Gastroesophageal sphincter (tissue), 4 donors: ENCODE measurements at regions not wholly inside any gene's neighbourhood (a gene's known extent, or its start where the extent isn't known, plus 50 kb on each side); places are given as distances from the start of the nearest gene placed in this dataset.

Source experiments
- ATAC-seq: fragments of 150-250 bp; one replicate; pipeline ENCODE4 v1.9.1; 2016; ENCODE audit warnings: mild to moderate bottlenecking, moderate library complexity
- H3K27ac ChIP-seq, 4 donors: fragments of 200-600 bp; sonication (generic) in 3 of 4; 1 replicate in 3 of 4; 2 replicates in 1 of 4; pipeline ENCODE4 v1.5.1; 2016 to 2019
- H3K27me3 ChIP-seq: fragments of 200-600 bp; sonication (generic); one replicate; pipeline ENCODE4 v1.5.1; 2019
- H3K36me3 ChIP-seq, 2 donors: fragments of 200-600 bp; sonication (generic); one replicate each; pipeline ENCODE4 v1.5.1; 2019; ENCODE audit warnings: control low read depth in 1 of 2
- H3K4me1 ChIP-seq, 3 donors: fragments of 200-600 bp; sonication (generic); 1 replicate in 2 of 3; 2 replicates in 1 of 3; pipeline ENCODE4 v1.5.1; 2016 to 2019; ENCODE audit warnings: control low read depth in 2 of 3
- H3K4me3 ChIP-seq, 2 donors: fragments of 200-600 bp; sonication (generic); one replicate each; pipeline ENCODE4 v1.5.1; 2019; ENCODE audit warnings: mild to moderate bottlenecking in 1 of 2, moderate library complexity in 1 of 2
- H3K9me3 ChIP-seq, 3 donors: fragments of 200-600 bp; sonication (generic); one replicate each; pipeline ENCODE4 v1.5.1; 2017 to 2019; ENCODE audit warnings: control low read depth in 2 of 3
- EP300 ChIP-seq: sonication (generic); formaldehyde crosslinking; IDR thresholded peaks from one replicate; pipeline ENCODE4 v1.6.1; 2017; ENCODE audit warnings: antibody characterized with exemption, mild to moderate bottlenecking
- POLR2A ChIP-seq, 2 donors: fragments of 450-650 bp; IDR thresholded peaks; one replicate each; pipeline ENCODE4 v1.6.1; 2017; ENCODE audit warnings: antibody characterized with exemption in 2 of 2, mild to moderate bottlenecking in 2 of 2, moderate library complexity in 1 of 2
- POLR2AphosphoS5 ChIP-seq: sonication (generic); formaldehyde crosslinking; IDR thresholded peaks from one replicate; pipeline ENCODE4 v1.6.1; 2017; ENCODE audit warnings: antibody characterized with exemption
- WGBS, 2 donors: methylation state at CpG; one replicate each; pipeline ENCODE4 v1.1.5; 2018; ENCODE audit warnings: low coverage in 1 of 2; 5-methylcytosine and 5-hydroxymethylcytosine counted together
- TF ChIP-seq, protein P1 (sequence below), 4 experiments: fragments of 200-600 bp in 2 of 4; fragments of 450-650 bp in 2 of 4; sonication (generic) in 1 of 4; IDR thresholded peaks; one replicate each; pipeline ENCODE4 v1.5.1; 2017 to 2019; ENCODE audit warnings: antibody characterized with exemption in 4 of 4, mild to moderate bottlenecking in 2 of 4, moderate library complexity in 2 of 4

DNA sequence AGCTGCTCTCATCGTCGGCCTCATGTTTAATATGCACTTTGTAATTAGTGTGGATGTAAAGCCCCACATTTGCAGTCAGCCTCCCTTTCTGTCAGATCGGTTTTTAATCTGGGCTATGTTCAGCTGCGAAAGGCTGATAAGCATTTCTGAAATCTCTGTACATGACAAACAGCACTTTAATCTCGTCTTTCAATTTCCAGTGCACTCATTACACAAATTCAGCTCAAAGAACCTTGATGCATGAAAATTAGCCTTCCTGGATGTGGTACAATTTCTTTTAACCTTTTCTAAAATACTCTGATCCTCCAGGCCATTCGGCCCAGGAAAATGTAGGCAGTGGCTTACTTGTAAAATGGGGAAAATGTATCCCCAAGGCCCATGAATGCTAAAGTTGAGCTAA is 265.1 kb downstream of the RND3 start:
- Histone ChIP-seq H3K36me3 (no peaks in the 10 kb centered on the region), H3K9me3 (no peaks in the 10 kb centered on the region), H3K27me3 (no peaks in the 10 kb centered on the region), H3K27ac (no peak overlapping the region), H3K4me1 (no peaks in the 10 kb centered on the region), H3K4me3 (no peak overlapping the region)
- no peak for ATAC-seq
- 88 to 89% methylated on average over 6 of the region's 6 CpGs for WGBS, 2 donors
- no peak for TF ChIP-seq POLR2AphosphoS5
- TF ChIP-seq, protein P1, sequence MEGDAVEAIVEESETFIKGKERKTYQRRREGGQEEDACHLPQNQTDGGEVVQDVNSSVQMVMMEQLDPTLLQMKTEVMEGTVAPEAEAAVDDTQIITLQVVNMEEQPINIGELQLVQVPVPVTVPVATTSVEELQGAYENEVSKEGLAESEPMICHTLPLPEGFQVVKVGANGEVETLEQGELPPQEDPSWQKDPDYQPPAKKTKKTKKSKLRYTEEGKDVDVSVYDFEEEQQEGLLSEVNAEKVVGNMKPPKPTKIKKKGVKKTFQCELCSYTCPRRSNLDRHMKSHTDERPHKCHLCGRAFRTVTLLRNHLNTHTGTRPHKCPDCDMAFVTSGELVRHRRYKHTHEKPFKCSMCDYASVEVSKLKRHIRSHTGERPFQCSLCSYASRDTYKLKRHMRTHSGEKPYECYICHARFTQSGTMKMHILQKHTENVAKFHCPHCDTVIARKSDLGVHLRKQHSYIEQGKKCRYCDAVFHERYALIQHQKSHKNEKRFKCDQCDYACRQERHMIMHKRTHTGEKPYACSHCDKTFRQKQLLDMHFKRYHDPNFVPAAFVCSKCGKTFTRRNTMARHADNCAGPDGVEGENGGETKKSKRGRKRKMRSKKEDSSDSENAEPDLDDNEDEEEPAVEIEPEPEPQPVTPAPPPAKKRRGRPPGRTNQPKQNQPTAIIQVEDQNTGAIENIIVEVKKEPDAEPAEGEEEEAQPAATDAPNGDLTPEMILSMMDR (IDR thresholded peaks at IDR 0.05) = no peak
- TF ChIP-seq POLR2A (IDR thresholded peaks at IDR 0.05) = no peak
- TF ChIP-seq EP300 = no peak

GRCh38 chr2:150219861-150220260 is 267.6 kb downstream of the RND3 start:
- no peak overlapping the region for H3K27ac ChIP-seq
- ATAC-seq = no peak
- TF ChIP-seq, protein P1 (IDR thresholded peaks at IDR 0.05) = no peak
- TF ChIP-seq POLR2A (IDR thresholded peaks at IDR 0.05) (no peak), EP300 (no peak), POLR2AphosphoS5 (no peak)
- no peak overlapping the region for H3K4me3 ChIP-seq
- no peaks in the 10 kb centered on the region for H3K27me3 ChIP-seq
- 81% methylated on average over 2 of the region's 2 CpGs; no CpG with 5 or more reads in 1 of the 2 donors for WGBS, 2 donors
- H3K9me3 ChIP-seq = no peaks in the 10 kb centered on the region
- H3K36me3 ChIP-seq = no peaks in the 10 kb centered on the region
- no peaks in the 10 kb centered on the region for H3K4me1 ChIP-seq

DNA sequence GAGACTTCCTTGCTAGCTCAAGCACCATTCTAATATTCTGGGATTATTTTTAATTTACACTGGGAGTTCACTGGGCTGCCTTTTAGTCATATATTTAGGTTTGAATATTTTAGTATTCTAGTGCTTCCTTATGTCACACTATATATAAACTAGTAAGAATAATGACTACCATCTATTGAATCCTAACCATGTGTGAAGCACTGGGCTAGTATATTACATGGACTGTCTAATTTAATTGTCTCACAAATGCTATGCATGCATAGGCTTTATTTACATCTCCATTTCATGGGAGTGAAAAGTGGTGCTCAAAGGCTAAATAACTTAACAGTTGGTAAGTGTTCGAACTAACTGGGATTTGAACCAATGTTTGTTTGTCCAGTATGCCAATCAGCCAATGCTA is 272.4 kb downstream of the RND3 start:
- Histone ChIP-seq H3K36me3 (no peaks in the 10 kb centered on the region), H3K27me3 (no peaks in the 10 kb centered on the region), H3K27ac (no peak overlapping the region), H3K4me3 (no peak overlapping the region), H3K9me3 (no peaks in the 10 kb centered on the region), H3K4me1 (peaks cover 0 to 26% (median 0%) of the 10 kb centered on the region in 3 donors)
- ATAC-seq = no peak
- TF ChIP-seq, protein P1 (IDR thresholded peaks at IDR 0.05) = no peak
- no peak for TF ChIP-seq POLR2AphosphoS5
- WGBS, 2 donors = 96 to 100% methylated on average over 1 of the region's 1 CpG

DNA sequence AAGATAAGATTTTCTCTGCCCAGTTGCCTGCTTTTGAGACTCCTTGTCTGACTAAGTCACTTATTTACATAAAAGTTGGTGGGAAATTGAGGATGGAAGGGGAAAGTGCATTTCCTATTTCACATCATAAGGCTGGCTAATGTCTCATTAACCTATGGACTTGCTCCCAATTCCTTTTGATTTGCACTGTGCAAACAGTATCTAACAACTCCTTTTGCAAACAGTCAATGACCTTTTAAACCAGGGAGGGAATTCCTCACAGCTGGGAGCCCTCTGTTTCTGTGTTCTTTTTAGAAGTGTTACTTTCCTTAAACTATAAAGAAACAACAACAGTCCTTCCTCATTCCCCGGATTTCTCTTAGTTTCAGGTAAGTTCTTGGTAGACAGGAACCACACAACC is 272.8 kb downstream of the RND3 start:
- no peaks in the 10 kb centered on the region for H3K27me3 ChIP-seq
- no peaks in the 10 kb centered on the region for H3K9me3 ChIP-seq
- no peak for ATAC-seq
- WGBS, 2 donors = 67% methylated on average over 1 of the region's 1 CpG; no CpG with 5 or more reads in 1 of the 2 donors
- H3K4me3 ChIP-seq = no peak overlapping the region
- H3K27ac ChIP-seq = no peak overlapping the region
- TF ChIP-seq EP300 (no peak), POLR2AphosphoS5 (no peak), POLR2A (IDR thresholded peaks at IDR 0.05) (no peak)
- TF ChIP-seq, protein P1 (IDR thresholded peaks at IDR 0.05) = no peak
- no peaks in the 10 kb centered on the region for H3K36me3 ChIP-seq
- peaks cover 0 to 29% (median 0%) of the 10 kb centered on the region in 3 donors for H3K4me1 ChIP-seq

- Histone ChIP-seq H3K9me3 (no peaks in the 10 kb centered on the region), H3K27ac (peak overlapping the region in 1 of 4 donors; percentile 43), H3K4me1 (peaks cover 0 to 46% (median 0%) of the 10 kb centered on the region in 3 donors), H3K27me3 (no peaks in the 10 kb centered on the region), H3K4me3 (no peak overlapping the region), H3K36me3 (no peaks in the 10 kb centered on the region)
- TF ChIP-seq POLR2AphosphoS5 (no peak), POLR2A (IDR thresholded peaks at IDR 0.05) (no peak), EP300 (no peak)
- TF ChIP-seq, protein P1 (IDR thresholded peaks at IDR 0.05) = no peak
- 40 to 56% methylated on average over 2 to 4 of the region's 4 CpGs for WGBS, 2 donors
- ATAC-seq = no peak
Measured at GRCh38 chr2:150212722-150213171, 274.7 kb downstream of the RND3 start.
